K562 (cell line): ENCODE measurements at regions not wholly inside any gene's neighbourhood (a gene's known extent, or its start where the extent isn't known, plus 50 kb on each side); places are given as distances from the start of the nearest gene placed in this dataset.

Source experiments
- ATAC-seq: fragments of 200-7000 bp; cut with Tn5 transposase; 3 replicates; pipeline ENCODE4 v1.9.1; 2020; ENCODE audit warnings: moderate library complexity
- BruUV-seq: library from RNA; stranded (reverse); fragments of 400-500 nt; replicated peaks from 2 replicates; lab custom pipeline; 2021; lab: Mats Ljungman, UMichigan
- CTCF ChIA-PET: fragments of 300-600 bp; formaldehyde crosslinking; extraction: SDS; loops from one replicate; lab custom pipeline; 2021; ENCODE audit warnings: low intra/inter-chr PET ratio; lab: Yijun Ruan, JAX
- POLR2A ChIA-PET: fragments of 300-600, 350-650 bp; sonication (Branson Sonifier 250); formaldehyde crosslinking; extraction: SDS; loops from one replicate; lab custom pipeline; 2021; ENCODE audit warnings: antibody characterized with exemption, inconsistent platforms; lab: Yijun Ruan, JAX
- DNase-seq, 4 experiments: peaks; one replicate each; pipeline versions ENCODE4 v3.0.0 to v3.0.0-alpha.2; 2011 to 2018; ENCODE audit warnings: low spot score in 3 of 4, mixed read lengths in 3 of 4; ENCODE audit errors: extremely low read depth in 1 of 4
- FAIRE-seq: peaks from 2 replicates; lab custom pipeline; 2011; peaks lifted over from hg19 to GRCh38; lab: Jason Lieb, UNC
- H2AFZ ChIP-seq: 2 replicates; pipeline ENCODE4 v1.6.0; 2011; ENCODE audit warnings: low read depth, low read length, control low read depth, inconsistent platforms
- H3K27ac ChIP-seq: fragments of 200-600 bp; 3 replicates; pipeline ENCODE4 v1.8.0; 2011; ENCODE audit warnings: low read depth, mild to moderate bottlenecking, control low read depth, inconsistent platforms, low read length, moderate library complexity, mixed read lengths; ENCODE audit errors: extremely low read depth
- H3K27me3 ChIP-seq, 2 experiments: fragments of 300-600 bp in 1 of 2; 2 replicates in 1 of 2; 3 replicates in 1 of 2; pipeline versions ENCODE4 v1.6.0 to v1.8.0; 2011; ENCODE audit warnings: inconsistent platforms in 2 of 2, low read length in 2 of 2, mild to moderate bottlenecking in 1 of 2, mixed read lengths in 1 of 2, moderate library complexity in 1 of 2; ENCODE audit not compliant: control insufficient read depth in 2 of 2, insufficient read depth in 2 of 2
- H3K36me3 ChIP-seq: fragments of 300-600 bp; 3 replicates; pipeline ENCODE4 v1.8.0; 2011; ENCODE audit warnings: mild to moderate bottlenecking, low read length, inconsistent platforms; ENCODE audit not compliant: control insufficient read depth, insufficient read depth
- H3K4me1 ChIP-seq, 2 experiments: fragments of 200-600 bp in 1 of 2; replicated peaks in 1 of 2; 2 replicates in 1 of 2; 3 replicates in 1 of 2; pipeline versions ENCODE4 v1.5.1 to v1.8.0; 2011; ENCODE audit warnings: inconsistent platforms in 2 of 2, low read length in 2 of 2, mild to moderate bottlenecking in 1 of 2, mixed read lengths in 1 of 2, moderate library complexity in 1 of 2; ENCODE audit not compliant: control insufficient read depth in 2 of 2, insufficient read depth in 2 of 2
- H3K4me2 ChIP-seq: 2 replicates; pipeline ENCODE4 v1.6.1; 2011; ENCODE audit warnings: low read length, control low read depth, inconsistent platforms, mixed read lengths; ENCODE audit not compliant: insufficient read depth
- H3K4me3 ChIP-seq: fragments of 200-600 bp; sonication (generic), shearing (Covaris generic); 2 replicates; pipeline ENCODE4 v1.5.1; 2016; ENCODE audit warnings: control low read depth, inconsistent platforms
- H3K79me2 ChIP-seq: fragments of 200-600 bp; 3 replicates; pipeline ENCODE4 v1.8.0; 2011; ENCODE audit warnings: low read length, inconsistent platforms; ENCODE audit not compliant: control insufficient read depth, insufficient read depth
- H3K9ac ChIP-seq, 2 experiments: 2 replicates each; pipeline versions ENCODE4 v1.6.0 to v1.6.1; 2011; ENCODE audit warnings: low read depth in 2 of 2, low read length in 2 of 2, control low read depth in 1 of 2, inconsistent platforms in 1 of 2, mild to moderate bottlenecking in 1 of 2, mixed read lengths in 1 of 2; ENCODE audit not compliant: insufficient read depth in 1 of 2
- H3K9me1 ChIP-seq: one replicate; pipeline ENCODE4 v1.6.0; 2011; ENCODE audit warnings: inconsistent platforms, mild to moderate bottlenecking, low read length, moderate library complexity; ENCODE audit not compliant: control insufficient read depth, insufficient read depth
- H3K9me3 ChIP-seq: replicated peaks from 2 replicates; pipeline ENCODE4 v1.5.1; 2011; ENCODE audit warnings: low read depth, low read length, inconsistent platforms; ENCODE audit not compliant: control insufficient read depth, insufficient read depth
- H4K20me1 ChIP-seq: replicated peaks from 2 replicates; pipeline ENCODE4 v1.6.1; 2011; ENCODE audit warnings: low read length, inconsistent platforms, mixed read lengths; ENCODE audit not compliant: control insufficient read depth, insufficient read depth
- HNRNPK ChIP-seq: fragments of 200-400 bp; formaldehyde crosslinking; IDR thresholded peaks from one replicate; pipeline ENCODE4 v1.6.1; 2018; ENCODE audit warnings: mild to moderate bottlenecking, low read depth, low read length; ENCODE audit not compliant: poor library complexity, severe bottlenecking
- KAT8 ChIP-seq: fragments of 450-650 bp; IDR thresholded peaks from 2 replicates; pipeline ENCODE4 v1.6.1; 2016; ENCODE audit warnings: low read depth, mild to moderate bottlenecking
- MYNN ChIP-seq, 2 experiments: sonication (generic); formaldehyde crosslinking in 1 of 2; IDR thresholded peaks; 2 replicates each; pipeline versions ENCODE4 v1.5.0 to v1.6.1; 2016 to 2020; ENCODE audit warnings: antibody characterized with exemption in 1 of 2, missing genetic modification reagents in 1 of 2
- WGBS: fragments of 100-300 bp; shearing (Covaris generic); methylation state at CpG from one replicate; pipeline ENCODE4 v1.1.6; 2016; ENCODE audit warnings: low coverage, mixed read lengths; ENCODE audit not compliant: insufficient coverage; ENCODE audit errors: missing lambda C conversion rate; 5-methylcytosine and 5-hydroxymethylcytosine counted together
- in situ Hi-C: fragments of 300-500 bp; cut with MboI; formaldehyde crosslinking; loops from 4 replicates; pipeline ENCODE4 v1.15.0; 2018; ENCODE audit warnings: inconsistent platforms, mixed read lengths
- intact Hi-C: fragments of 100-400 bp; cut with micrococcal nuclease; formaldehyde crosslinking; loops from 2 replicates; pipeline ENCODE4 v1.14.2; 2022
- TF ChIP-seq, protein P1 (sequence below): fragments of 450-650 bp; IDR thresholded peaks from 2 replicates; pipeline ENCODE4 v1.6.1; 2018; ENCODE audit warnings: mild to moderate bottlenecking, low read depth; ENCODE audit not compliant: partially characterized antibody
- TF ChIP-seq, protein P2 (sequence below): fragments of 200-600 bp; sonication (generic); IDR thresholded peaks from one replicate; pipeline ENCODE4 v1.6.1; 2012; ENCODE audit warnings: mild to moderate bottlenecking, low read depth, low read length, inconsistent platforms
- TF ChIP-seq, protein P3 (sequence below): fragments of 450-650 bp; IDR thresholded peaks from 2 replicates; pipeline ENCODE4 v1.6.1; 2014; ENCODE audit warnings: low read depth, mild to moderate bottlenecking, moderate library complexity, borderline replicate concordance

DNA sequence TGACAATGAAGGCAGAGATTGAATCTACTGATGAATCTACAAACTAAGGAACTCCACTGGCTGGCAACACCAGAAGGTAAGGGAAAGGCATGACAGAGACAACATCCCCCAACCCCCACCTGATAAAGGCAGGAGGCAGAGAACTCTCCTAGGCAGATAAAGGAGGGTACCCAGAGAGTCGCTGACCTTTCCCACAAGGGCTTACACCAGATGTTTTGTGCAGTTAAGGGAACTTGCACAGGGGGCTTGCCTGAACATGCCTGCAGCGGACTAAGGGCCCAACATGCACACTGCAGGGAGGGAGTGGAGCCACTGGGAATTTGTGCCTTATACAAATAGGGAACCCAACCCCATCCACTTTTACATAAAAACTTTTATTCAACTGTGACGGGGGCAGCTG, 1996.9 kb upstream of the RAG2 start (continued):
- TF ChIP-seq, protein P1, sequence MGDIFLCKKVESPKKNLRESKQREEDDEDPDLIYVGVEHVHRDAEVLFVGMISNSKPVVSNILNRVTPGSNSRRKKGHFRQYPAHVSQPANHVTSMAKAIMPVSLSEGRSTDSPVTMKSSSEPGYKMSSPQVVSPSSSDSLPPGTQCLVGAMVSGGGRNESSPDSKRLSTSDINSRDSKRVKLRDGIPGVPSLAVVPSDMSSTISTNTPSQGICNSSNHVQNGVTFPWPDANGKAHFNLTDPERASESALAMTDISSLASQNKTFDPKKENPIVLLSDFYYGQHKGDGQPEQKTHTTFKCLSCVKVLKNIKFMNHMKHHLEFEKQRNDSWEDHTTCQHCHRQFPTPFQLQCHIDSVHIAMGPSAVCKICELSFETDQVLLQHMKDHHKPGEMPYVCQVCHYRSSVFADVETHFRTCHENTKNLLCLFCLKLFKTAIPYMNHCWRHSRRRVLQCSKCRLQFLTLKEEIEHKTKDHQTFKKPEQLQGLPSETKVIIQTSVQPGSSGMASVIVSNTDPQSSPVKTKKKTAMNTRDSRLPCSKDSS: no peak

DNA sequence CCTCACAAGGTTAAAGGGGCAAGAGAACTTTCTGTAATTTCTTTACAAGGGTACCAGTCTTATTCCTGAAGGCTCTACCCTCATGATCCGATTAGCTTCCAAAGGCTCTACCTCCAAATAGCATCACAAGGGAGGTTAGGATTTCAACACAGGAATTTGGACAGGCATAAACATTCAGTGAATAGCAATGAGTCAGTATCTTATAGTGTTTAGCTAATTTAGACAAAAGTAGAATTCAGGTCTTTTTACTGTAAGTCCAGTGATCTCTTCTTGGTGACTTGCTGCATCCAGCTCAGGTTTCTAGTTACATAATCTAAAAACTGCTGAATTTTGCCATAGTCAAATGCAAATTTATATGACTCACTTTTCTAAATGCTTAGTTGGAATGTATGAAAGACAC, 1995.6 kb upstream of the RAG2 start:
- Histone ChIP-seq H4K20me1 (no peaks in the 10 kb centered on the region), H3K36me3 (no peaks in the 10 kb centered on the region), H3K9ac (no peak overlapping the region), H3K4me3 (no peak overlapping the region), H2AFZ (no peak overlapping the region), H3K27me3 (no peaks in the 10 kb centered on the region), H3K9me1 (no peaks in the 10 kb centered on the region), H3K4me1 (peaks cover 0 to 3% of the 10 kb centered on the region in 2 experiments; a peak in 2 of 5 replicates), H3K79me2 (no peaks in the 10 kb centered on the region), H3K9me3 (no peaks in the 10 kb centered on the region; the same call in 1 of the 2 replicates), H3K27ac (no peak overlapping the region), H3K4me2 (no peak overlapping the region)
- BruUV-seq: no TSS peak
- intact Hi-C loops: no loop called here
- 62% methylated on average over 1 of the region's 1 CpG for WGBS
- no peak for DNase-seq
- ChIA-PET POLR2A (no interaction called here), CTCF (no interaction called here)
- in situ Hi-C loops: no loop called here
- ATAC-seq: no peak
- FAIRE-seq: no peak
- no peak for TF ChIP-seq HNRNPK
- TF ChIP-seq KAT8: no peak
- TF ChIP-seq, protein P2, sequence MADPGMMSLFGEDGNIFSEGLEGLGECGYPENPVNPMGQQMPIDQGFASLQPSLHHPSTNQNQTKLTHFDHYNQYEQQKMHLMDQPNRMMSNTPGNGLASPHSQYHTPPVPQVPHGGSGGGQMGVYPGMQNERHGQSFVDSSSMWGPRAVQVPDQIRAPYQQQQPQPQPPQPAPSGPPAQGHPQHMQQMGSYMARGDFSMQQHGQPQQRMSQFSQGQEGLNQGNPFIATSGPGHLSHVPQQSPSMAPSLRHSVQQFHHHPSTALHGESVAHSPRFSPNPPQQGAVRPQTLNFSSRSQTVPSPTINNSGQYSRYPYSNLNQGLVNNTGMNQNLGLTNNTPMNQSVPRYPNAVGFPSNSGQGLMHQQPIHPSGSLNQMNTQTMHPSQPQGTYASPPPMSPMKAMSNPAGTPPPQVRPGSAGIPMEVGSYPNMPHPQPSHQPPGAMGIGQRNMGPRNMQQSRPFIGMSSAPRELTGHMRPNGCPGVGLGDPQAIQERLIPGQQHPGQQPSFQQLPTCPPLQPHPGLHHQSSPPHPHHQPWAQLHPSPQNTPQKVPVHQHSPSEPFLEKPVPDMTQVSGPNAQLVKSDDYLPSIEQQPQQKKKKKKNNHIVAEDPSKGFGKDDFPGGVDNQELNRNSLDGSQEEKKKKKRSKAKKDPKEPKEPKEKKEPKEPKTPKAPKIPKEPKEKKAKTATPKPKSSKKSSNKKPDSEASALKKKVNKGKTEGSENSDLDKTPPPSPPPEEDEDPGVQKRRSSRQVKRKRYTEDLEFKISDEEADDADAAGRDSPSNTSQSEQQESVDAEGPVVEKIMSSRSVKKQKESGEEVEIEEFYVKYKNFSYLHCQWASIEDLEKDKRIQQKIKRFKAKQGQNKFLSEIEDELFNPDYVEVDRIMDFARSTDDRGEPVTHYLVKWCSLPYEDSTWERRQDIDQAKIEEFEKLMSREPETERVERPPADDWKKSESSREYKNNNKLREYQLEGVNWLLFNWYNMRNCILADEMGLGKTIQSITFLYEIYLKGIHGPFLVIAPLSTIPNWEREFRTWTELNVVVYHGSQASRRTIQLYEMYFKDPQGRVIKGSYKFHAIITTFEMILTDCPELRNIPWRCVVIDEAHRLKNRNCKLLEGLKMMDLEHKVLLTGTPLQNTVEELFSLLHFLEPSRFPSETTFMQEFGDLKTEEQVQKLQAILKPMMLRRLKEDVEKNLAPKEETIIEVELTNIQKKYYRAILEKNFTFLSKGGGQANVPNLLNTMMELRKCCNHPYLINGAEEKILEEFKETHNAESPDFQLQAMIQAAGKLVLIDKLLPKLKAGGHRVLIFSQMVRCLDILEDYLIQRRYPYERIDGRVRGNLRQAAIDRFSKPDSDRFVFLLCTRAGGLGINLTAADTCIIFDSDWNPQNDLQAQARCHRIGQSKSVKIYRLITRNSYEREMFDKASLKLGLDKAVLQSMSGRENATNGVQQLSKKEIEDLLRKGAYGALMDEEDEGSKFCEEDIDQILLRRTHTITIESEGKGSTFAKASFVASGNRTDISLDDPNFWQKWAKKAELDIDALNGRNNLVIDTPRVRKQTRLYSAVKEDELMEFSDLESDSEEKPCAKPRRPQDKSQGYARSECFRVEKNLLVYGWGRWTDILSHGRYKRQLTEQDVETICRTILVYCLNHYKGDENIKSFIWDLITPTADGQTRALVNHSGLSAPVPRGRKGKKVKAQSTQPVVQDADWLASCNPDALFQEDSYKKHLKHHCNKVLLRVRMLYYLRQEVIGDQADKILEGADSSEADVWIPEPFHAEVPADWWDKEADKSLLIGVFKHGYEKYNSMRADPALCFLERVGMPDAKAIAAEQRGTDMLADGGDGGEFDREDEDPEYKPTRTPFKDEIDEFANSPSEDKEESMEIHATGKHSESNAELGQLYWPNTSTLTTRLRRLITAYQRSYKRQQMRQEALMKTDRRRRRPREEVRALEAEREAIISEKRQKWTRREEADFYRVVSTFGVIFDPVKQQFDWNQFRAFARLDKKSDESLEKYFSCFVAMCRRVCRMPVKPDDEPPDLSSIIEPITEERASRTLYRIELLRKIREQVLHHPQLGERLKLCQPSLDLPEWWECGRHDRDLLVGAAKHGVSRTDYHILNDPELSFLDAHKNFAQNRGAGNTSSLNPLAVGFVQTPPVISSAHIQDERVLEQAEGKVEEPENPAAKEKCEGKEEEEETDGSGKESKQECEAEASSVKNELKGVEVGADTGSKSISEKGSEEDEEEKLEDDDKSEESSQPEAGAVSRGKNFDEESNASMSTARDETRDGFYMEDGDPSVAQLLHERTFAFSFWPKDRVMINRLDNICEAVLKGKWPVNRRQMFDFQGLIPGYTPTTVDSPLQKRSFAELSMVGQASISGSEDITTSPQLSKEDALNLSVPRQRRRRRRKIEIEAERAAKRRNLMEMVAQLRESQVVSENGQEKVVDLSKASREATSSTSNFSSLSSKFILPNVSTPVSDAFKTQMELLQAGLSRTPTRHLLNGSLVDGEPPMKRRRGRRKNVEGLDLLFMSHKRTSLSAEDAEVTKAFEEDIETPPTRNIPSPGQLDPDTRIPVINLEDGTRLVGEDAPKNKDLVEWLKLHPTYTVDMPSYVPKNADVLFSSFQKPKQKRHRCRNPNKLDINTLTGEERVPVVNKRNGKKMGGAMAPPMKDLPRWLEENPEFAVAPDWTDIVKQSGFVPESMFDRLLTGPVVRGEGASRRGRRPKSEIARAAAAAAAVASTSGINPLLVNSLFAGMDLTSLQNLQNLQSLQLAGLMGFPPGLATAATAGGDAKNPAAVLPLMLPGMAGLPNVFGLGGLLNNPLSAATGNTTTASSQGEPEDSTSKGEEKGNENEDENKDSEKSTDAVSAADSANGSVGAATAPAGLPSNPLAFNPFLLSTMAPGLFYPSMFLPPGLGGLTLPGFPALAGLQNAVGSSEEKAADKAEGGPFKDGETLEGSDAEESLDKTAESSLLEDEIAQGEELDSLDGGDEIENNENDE: no peak
- TF ChIP-seq, protein P3, sequence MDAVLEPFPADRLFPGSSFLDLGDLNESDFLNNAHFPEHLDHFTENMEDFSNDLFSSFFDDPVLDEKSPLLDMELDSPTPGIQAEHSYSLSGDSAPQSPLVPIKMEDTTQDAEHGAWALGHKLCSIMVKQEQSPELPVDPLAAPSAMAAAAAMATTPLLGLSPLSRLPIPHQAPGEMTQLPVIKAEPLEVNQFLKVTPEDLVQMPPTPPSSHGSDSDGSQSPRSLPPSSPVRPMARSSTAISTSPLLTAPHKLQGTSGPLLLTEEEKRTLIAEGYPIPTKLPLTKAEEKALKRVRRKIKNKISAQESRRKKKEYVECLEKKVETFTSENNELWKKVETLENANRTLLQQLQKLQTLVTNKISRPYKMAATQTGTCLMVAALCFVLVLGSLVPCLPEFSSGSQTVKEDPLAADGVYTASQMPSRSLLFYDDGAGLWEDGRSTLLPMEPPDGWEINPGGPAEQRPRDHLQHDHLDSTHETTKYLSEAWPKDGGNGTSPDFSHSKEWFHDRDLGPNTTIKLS: no peak
- no peak for TF ChIP-seq MYNN (IDR thresholded peaks at IDR 0.05)
- TF ChIP-seq MYNN (CRISPR knock-in tag; IDR thresholded peaks at IDR 0.05): no peak
